Tibial artery (tissue), 4 donors: ENCODE measurements at regions not wholly inside any gene's neighbourhood (a gene's known extent, or its start where the extent isn't known, plus 50 kb on each side); places are given as distances from the start of the nearest gene placed in this dataset.

Source experiments
- DNase-seq, 2 donors: peaks; one replicate each; pipeline ENCODE4 v3.0.0-alpha.2; 2019
- H3K27ac ChIP-seq, 2 donors: fragments of 200-600 bp; sonication (generic) in 1 of 2; 1 replicate in 1 of 2; 2 replicates in 1 of 2; pipeline ENCODE4 v1.5.1; 2018 to 2019; ENCODE audit warnings: mild to moderate bottlenecking in 1 of 2
- H3K27me3 ChIP-seq, 2 donors: fragments of 200-600 bp; sonication (generic) in 1 of 2; one replicate each; pipeline versions ENCODE4 v1.5.1 to v1.6.0; 2016 to 2019
- H3K36me3 ChIP-seq, 3 donors: fragments of 200-600 bp; sonication (generic) in 2 of 3; one replicate each; pipeline ENCODE4 v1.5.1; 2016 to 2019; ENCODE audit warnings: mild to moderate bottlenecking in 2 of 3
- H3K4me1 ChIP-seq, 4 donors: fragments of 200-600 bp; sonication (generic) in 2 of 4; 1 replicate in 3 of 4; 2 replicates in 1 of 4; pipeline ENCODE4 v1.5.1; 2016 to 2019
- H3K4me3 ChIP-seq, 2 donors: fragments of 200-600 bp; sonication (generic) in 1 of 2; 1 replicate in 1 of 2; 2 replicates in 1 of 2; pipeline ENCODE4 v1.5.1; 2018 to 2019; ENCODE audit warnings: mild to moderate bottlenecking in 2 of 2
- H3K9me3 ChIP-seq, 3 donors: fragments of 200-600 bp; sonication (generic) in 1 of 3; one replicate each; pipeline ENCODE4 v1.5.1; 2016 to 2019
- intact Hi-C: fragments of 100-400 bp; cut with DNase I; formaldehyde crosslinking; loops from one replicate; pipeline ENCODE4 v1.15.0; 2023; ENCODE audit warnings: low total_unique reads
- TF ChIP-seq, protein P1 (sequence below), 2 experiments: fragments of 200-600 bp in 1 of 2; fragments of 450-650 bp in 1 of 2; IDR thresholded peaks; one replicate each; pipeline ENCODE4 v1.5.1; 2017 to 2019; ENCODE audit warnings: antibody characterized with exemption in 2 of 2, mild to moderate bottlenecking in 1 of 2, moderate library complexity in 1 of 2

GRCh38 chr1:60989749-60990713 is 92.3 kb upstream of the NFIA start:
- DNase-seq: peak in 1 of 2 donors; percentile 57
- Histone ChIP-seq H3K4me1 (peaks cover 2 to 65% (median 41%) of the 10 kb centered on the region in 4 donors), H3K36me3 (no peaks in the 10 kb centered on the region), H3K27ac (peak overlapping the region; percentile 59 to 68), H3K27me3 (no peaks in the 10 kb centered on the region), H3K4me3 (no peak overlapping the region), H3K9me3 (no peaks in the 10 kb centered on the region)
- TF ChIP-seq, protein P1, sequence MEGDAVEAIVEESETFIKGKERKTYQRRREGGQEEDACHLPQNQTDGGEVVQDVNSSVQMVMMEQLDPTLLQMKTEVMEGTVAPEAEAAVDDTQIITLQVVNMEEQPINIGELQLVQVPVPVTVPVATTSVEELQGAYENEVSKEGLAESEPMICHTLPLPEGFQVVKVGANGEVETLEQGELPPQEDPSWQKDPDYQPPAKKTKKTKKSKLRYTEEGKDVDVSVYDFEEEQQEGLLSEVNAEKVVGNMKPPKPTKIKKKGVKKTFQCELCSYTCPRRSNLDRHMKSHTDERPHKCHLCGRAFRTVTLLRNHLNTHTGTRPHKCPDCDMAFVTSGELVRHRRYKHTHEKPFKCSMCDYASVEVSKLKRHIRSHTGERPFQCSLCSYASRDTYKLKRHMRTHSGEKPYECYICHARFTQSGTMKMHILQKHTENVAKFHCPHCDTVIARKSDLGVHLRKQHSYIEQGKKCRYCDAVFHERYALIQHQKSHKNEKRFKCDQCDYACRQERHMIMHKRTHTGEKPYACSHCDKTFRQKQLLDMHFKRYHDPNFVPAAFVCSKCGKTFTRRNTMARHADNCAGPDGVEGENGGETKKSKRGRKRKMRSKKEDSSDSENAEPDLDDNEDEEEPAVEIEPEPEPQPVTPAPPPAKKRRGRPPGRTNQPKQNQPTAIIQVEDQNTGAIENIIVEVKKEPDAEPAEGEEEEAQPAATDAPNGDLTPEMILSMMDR (IDR thresholded peaks at IDR 0.05): no peak
- intact Hi-C loops: no loop called here

GRCh38 chr1:60988891-60989290 is 93.5 kb upstream of the NFIA start:
- TF ChIP-seq, protein P1 (IDR thresholded peaks at IDR 0.05): no peak
- Histone ChIP-seq H3K9me3 (no peaks in the 10 kb centered on the region), H3K27ac (peak overlapping the region in 1 of 2 donors; percentile 59), H3K4me1 (peaks cover 6 to 69% (median 50%) of the 10 kb centered on the region in 4 donors), H3K4me3 (no peak overlapping the region), H3K36me3 (no peaks in the 10 kb centered on the region), H3K27me3 (no peaks in the 10 kb centered on the region)
- DNase-seq: no peak
- intact Hi-C loops: no loop called here

- intact Hi-C loops: no loop called here
- Histone ChIP-seq H3K27ac (no peak overlapping the region), H3K9me3 (no peaks in the 10 kb centered on the region), H3K4me1 (peaks cover 6 to 70% (median 56%) of the 10 kb centered on the region in 4 donors), H3K36me3 (no peaks in the 10 kb centered on the region), H3K4me3 (no peak overlapping the region), H3K27me3 (no peaks in the 10 kb centered on the region)
- no peak for DNase-seq
- TF ChIP-seq, protein P1 (IDR thresholded peaks at IDR 0.05): no peak
Observed at GRCh38 chr1:60987904-60988303, 94.5 kb upstream of the NFIA start.

DNA sequence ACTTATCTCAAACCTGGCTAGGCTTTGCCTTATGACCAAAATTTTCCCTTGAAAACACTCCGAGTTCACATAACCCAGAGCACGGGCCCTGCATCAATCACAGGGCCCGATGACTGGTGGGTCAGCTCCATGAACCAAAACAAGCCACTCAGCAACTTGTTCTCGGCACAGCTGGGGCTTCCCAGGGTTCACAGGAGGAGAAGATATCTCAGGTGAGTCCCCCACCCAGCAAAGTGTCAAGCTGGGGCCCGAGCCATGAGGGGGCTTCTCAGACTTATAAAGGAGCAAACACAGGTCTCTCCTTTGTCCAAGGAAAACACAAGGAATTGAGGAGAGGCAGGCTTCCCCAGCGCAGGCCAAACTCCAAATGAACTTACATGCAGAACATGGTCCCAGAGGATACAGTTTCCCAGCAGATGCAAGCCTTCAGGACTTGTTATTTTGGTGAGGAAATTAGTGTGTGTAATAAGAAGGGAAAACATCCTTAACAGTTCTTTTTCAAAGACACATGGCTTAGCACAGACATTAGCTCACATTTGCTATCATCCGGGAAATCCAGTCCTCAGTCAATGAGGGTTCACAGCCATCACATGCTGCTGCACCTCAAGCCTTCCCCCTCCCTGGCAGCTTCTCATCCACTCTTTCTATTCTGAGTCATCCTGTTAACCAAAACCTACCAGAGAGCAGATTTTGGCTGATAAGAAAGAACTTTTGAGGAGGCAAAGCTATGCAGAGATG is 98.1 kb upstream of the NFIA start:
- Histone ChIP-seq H3K4me1 (peaks cover 6 to 49% (median 27%) of the 10 kb centered on the region in 4 donors), H3K4me3 (peak overlapping the region in 1 of 2 donors; percentile 10), H3K27me3 (no peaks in the 10 kb centered on the region), H3K9me3 (no peaks in the 10 kb centered on the region), H3K36me3 (no peaks in the 10 kb centered on the region), H3K27ac (peak overlapping the region; percentile 77 to 81)
- TF ChIP-seq, protein P1 (IDR thresholded peaks at IDR 0.05): no peak
- intact Hi-C loops: no loop called here
- peak; percentile 81 to 87 for DNase-seq

DNA sequence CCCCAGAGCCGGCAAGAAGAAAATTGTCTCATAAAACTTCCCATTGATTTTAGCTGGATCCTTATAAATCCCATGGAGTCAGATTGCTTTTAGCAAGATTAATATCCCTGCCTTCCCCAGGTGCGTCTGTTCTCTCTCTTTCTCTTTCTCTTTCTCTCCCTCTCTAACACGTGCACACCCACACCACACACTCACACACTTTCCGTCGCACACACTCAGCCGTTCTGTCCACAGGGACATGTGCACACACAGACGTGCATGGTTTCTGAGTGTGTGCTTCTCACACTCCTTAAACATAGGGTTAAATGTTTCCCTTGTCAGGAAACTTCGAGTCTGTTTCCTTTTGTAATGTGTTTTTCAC is 98.7 kb upstream of the NFIA start:
- DNase-seq: no peak
- peak overlapping the region in 1 of 2 donors; percentile 10 for H3K4me3 ChIP-seq
- H3K27ac ChIP-seq: peak overlapping the region; percentile 77 to 81
- TF ChIP-seq, protein P1 (IDR thresholded peaks at IDR 0.05): no peak
- intact Hi-C loops: no loop called here
- no peaks in the 10 kb centered on the region for H3K36me3 ChIP-seq
- no peaks in the 10 kb centered on the region for H3K27me3 ChIP-seq
- H3K4me1 ChIP-seq: peaks cover 6 to 50% (median 27%) of the 10 kb centered on the region in 4 donors
- H3K9me3 ChIP-seq: no peaks in the 10 kb centered on the region
